Cerebellar nuclear complex (tissue), 1 donor: ENCODE measurements at regions not wholly inside any gene's neighbourhood (a gene's known extent, or its start where the extent isn't known, plus 50 kb on each side); places are given as distances from the start of the nearest gene placed in this dataset.

Experiments used
- DNase-seq, 2 experiments: peaks; one replicate each; lab custom pipeline; 2025; lab: John Stamatoyannopoulos, UW

- DNase-seq: no peak
Measured at GRCh38 chr5:44868541-44868940, 59.8 kb downstream of the MRPS30 start.

DNA sequence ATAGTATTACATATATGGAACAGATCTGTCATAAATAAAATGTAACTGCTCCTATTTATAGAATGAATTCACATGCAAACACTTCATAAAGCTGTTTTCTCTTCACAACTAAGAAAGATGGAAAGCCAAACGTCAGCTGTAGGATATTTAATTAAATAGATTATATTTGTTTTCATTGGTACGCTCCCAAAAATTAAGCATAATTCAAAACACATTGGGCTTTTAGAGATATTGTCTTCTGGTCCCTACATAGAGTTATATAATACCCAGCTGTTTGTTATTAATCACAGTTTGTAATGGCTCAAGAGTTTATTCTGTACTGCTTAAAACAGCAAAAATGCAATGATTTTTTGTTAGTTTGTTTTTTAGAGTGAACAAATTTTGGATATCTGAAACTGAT lies 61.2 kb downstream of the MRPS30 start:
- no peak for DNase-seq

DNA sequence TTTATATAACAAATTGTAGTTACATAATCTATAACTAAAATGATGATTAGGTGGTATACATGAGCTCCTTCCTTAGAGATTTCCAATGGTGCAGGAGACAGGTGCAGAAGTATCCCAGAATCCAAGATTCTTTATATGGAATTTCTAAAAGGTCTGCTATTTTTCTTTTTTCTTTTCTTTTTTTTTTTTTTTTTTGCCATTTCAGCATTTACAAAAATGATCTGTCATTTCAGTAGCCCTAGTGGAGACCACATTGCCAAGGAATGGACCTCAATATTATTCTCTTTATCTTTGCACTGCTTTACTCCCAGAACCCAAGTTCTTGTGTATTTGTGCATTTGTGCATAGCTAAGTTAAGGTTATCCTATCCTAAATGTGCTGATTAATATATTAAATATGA lies 61.7 kb downstream of the MRPS30 start:
- no peak for DNase-seq

- DNase-seq: no peak
Measured at GRCh38 chr5:44871401-44871800, 62.7 kb downstream of the MRPS30 start.

DNA sequence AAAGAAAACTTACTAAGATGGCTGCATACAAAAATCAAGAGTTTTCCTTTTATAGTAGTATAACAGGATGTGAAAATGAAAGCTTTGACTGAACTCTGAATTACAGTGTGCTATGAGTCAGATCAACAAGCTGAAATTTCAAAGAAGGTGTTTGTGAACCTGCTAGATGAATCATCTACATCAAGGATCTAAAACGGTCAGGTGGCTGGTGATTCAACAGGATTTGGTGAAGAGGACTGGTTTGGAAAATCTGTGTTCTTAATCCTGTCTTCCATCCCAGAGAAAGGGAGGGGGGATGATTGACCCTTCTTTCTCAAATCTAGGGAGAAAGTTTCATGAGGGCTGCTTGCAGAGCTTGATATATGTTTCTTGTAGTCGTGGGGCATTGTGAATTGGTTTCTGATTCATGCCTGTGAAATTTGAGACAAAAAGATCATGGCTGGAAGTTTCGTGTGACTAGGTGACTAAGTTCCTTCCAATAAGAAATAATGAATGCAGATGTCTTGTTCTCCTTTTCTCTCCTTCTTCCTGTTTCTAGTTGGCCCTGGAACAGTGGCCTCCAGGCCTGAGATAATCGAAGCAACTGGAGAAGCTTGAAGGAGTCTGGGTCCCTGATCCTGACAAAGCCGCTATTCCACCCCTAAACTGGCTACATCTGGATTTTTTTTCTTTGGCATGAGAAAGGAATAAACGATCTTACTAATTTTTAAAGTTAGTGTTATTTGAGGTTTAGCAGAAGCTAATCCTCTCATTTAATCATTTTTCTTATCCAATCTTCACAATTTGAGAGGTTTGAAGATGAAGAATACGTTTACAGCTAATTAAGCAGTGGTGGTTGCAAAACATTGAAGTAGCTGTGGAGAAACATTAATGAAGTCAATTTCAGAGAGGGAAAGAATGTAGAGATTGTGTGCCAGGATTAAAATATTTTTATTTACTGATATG lies 67.2 kb downstream of the MRPS30 start:
- DNase-seq: no peak

DNA sequence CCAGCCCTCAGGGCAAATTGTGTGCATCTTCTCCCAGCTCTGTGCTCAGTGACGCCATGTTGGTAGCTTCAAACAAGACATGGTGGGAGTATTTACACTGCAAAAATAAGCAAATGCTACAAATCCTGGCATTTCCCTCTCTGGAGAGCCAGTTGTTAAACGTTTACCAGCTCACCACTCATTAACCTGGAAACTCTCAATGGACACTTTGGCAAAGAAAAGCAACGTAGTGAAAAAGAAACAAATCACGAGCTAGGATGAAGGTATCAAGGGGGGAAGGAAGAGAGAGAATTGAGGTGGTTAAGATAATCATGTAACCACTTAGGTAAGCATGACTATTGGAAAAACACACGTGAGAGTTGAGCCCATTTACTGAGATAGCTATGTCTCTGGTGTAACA lies 72.5 kb downstream of the MRPS30 start:
- no peak for DNase-seq

DNA sequence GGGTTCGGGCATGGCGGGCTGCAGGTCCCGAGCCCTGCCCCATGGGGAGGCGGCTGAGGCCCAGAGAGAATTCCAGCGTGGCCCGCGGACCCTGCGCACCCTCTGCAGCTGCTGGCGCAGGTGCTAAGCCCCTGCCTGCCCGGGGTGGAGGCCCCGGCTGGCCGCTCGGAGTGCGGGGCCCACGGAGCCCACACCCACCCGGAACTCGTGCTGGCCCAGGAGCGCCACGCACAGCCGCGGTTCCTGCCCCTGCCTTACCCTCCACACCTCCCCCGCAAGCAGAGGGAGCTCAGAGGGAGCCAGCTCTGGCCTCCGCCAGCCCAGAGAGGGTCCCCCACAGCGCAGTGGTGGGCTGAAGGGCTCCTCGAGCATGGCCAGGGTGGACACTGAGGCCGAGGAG lies 75.3 kb downstream of the MRPS30 start:
- DNase-seq: no peak

DNA sequence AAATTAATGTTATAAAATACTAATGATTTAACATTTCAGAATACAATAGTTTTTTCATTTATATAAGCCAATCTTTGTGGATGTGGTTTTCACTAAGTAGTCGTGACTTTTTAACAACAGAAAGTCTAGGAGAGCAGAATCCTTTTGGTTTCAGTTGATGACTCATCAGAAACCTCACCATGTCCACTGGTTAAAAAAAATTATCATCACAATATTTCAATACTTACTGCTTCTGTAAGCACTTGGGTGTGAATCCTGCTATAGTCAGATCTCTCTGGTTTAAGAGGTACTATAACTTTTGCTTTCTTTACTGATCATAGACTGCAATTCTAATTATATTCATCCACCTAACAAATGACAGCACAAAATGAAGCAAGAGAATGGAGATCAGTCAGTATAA lies 77.2 kb downstream of the MRPS30 start:
- DNase-seq: no peak

- no peak for DNase-seq
Measured at GRCh38 chr5:44887722-44888121, 79.0 kb downstream of the MRPS30 start.

GRCh38 chr5:44888435-44888834 lies 79.7 kb downstream of the MRPS30 start:
- no peak for DNase-seq

DNA sequence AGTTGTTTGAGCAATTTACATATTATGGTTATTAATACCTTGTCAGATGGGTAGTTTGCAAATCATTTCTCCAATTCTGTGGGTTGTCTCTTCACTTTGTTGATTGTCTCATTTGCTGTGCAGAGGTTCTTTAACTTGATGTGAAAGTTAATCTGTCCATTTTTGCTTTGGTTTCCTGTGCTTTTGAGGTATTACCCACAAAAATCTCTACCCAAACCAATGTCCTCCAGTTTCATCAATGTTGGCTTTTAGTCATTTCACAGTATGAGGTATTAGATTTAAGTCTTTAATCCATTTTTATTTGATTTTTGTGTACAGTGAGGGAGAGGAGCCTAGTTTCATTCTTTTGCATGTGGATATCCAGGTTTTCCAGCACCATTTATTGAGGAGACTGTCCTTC lies 82.4 kb downstream of the MRPS30 start:
- no peak for DNase-seq

DNA sequence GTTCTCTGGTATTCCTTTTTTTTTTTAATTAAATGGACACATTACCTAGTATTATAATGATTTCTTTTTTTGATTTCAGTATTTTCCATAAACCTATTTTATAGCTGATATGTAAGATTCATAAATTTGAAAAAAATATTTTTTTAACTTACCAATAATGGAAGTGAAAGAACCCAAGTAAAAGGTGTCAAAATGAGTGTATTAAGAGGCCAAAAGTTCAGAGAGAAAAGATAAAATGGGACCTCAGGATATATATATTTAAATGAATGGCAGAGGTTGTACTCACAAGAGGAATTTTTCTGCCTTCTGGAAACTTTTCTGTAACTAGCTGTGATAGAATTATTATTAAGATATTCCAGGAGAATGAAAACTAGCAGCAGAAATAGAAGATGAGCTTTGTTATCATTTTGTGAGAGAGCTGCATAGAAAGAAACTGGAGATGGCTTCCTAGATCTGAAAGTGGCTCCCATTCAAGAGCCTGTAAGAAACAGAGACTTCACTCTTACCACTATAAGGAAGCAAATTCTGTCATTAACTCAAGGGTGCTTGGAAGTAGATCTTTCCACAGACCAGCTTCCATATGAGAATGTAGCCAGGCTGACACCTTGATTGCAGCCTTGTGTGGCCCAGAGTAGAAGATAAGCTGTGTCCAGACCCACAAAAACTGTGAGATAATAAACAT lies 91.7 kb downstream of the MRPS30 start:
- DNase-seq: no peak

DNA sequence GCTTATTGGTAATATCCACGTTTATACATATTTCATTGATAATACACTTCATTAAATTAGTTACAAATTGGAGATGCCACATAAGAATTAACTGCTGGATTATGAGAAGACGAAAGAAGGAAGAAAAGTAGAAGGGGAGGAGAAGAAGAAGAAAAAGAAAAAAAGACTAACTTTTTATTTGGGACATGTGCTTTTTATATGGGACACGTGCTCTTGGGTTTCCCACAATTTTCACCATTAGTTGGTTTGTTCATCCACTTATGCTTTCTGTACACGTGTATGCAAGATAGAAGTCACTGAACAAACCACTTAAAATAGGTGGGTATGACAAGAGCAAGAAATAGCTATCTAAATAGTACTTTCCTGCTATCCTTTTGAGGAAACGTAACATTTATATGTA lies 98.6 kb downstream of the MRPS30 start:
- no peak for DNase-seq

DNA sequence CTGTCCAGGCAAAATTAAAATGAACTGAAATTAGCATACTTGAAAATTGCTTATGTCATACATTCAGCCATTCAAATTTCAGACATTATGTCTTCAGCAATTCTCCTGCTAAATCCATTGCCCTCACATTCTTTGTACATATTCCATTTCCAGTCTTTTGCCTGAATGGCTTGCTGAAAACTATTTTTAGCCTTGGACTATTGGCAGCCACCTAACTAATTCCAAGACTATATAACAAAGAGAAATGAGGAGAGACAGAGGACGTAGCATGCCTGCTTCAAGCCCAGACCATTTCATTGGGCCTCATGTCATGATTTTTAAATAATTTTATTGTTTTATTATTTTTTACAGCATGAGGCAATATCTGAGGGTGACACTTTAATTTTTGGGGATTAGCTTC lies 100.3 kb downstream of the MRPS30 start:
- DNase-seq: no peak

GRCh38 chr5:44911501-44911900 lies 102.8 kb downstream of the MRPS30 start:
- DNase-seq: no peak

GRCh38 chr5:44914221-44914620 lies 105.5 kb downstream of the MRPS30 start:
- DNase-seq: no peak

- no peak for DNase-seq
Measured at GRCh38 chr5:44919560-44919959, 110.8 kb downstream of the MRPS30 start.

DNA sequence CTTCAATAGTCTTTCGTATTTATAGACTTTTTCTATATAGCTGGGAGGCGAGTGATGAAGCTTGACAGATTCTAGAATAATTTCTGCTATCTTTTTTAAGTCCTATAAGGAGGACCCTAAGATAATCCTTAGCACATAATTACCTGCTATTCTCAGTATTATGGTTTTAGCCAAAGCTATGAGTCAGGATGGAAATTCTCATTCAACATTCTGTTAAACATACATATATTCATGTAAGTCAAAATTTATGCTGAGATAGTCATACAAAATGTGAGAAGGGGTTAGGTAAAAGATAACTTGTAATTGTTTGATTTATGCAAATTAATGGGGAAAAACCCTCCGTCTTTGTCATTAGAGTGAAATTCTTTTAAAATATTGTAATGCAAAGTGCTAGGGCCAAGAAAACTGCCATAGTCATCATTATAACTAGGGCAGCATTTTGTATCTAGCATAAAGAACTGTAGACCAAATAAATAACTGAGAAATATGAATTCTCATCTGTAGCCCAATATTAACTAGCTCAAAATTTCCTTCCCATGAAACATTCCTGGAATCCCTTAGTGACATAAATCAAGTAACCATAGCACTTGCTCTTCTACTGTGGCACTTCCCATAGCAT lies 118.5 kb downstream of the MRPS30 start:
- no peak for DNase-seq

DNA sequence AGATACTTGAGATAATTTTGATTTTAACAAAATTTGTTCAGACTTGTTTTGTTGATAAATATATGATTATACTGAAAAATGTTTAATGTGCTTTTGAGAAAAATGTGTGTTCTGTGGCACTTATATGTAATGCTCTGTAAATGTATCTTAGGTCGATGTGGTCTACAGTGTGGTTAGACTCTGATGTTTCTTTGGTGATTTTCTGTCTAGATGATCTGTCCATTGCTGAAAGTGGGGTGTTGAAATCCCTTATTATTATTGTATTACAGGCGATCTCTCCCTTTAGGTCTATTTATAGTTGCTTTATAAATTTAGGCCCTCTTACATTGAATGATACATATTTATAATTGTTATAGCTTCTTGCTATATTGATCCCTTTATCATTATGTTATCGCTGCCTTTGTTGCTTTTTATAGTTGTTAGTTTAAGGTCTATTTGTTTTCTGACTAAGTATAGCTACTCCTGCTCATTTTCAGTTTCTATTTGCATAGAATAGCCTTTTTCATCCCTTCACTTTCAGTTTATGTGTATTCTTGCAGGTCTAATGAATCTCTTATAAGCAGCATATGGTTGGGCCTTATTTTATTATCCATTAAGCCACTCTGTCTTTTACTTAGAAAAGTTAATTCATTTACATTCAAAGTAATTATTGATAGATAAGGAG lies 124.3 kb downstream of the MRPS30 start:
- DNase-seq: no peak

GRCh38 chr5:44933686-44934085 lies 124.9 kb downstream of the MRPS30 start:
- no peak for DNase-seq

DNA sequence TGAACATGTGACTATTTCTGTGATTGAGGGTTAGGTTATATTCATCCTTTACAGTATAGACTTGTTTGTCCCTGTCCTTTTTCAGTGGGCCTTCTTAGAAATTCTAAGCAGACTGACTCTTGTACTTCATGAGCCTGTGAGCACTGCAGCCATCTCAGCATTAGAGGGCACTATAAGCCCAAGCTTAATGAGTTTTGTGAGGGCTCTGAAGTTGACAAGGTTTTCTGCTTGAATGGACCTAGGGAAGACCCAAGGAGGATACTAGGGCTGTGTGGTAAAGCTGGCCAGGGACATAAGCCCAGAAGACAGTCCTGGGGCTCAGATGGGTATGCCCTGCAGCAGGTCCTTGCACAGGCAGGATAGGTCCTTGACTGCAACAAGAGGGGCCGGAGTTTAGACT lies 126.5 kb downstream of the MRPS30 start:
- DNase-seq: no peak

- DNase-seq: no peak
Measured at GRCh38 chr5:44935871-44936270, 127.1 kb downstream of the MRPS30 start.
